ENCODE measurements at regions not wholly inside any gene's neighbourhood (a gene's known extent, or its start where the extent isn't known, plus 50 kb on each side); places are given as distances from the start of the nearest gene placed in this dataset.

- no peak overlapping the region for H3K27ac Mint-ChIP-seq
- Histone ChIP-seq H2BK12ac (ENCODE audit: insufficient read length, low read depth, low read length) (no peak overlapping the region), H4K8ac (replicated peaks; ENCODE audit: insufficient read length, low read depth, low read length) (no peak overlapping the region)
These were observed 226.0 kb downstream of the TJP1 start for GRCh38 chr15:29596266-29596665.

More at GRCh38 chr15:29596266-29596665, 226.0 kb downstream of the TJP1 start:
- Histone ChIP-seq H3K9ac (ENCODE audit: extremely low read depth, insufficient read length, low read length) (no peak overlapping the region), H2BK5ac (ENCODE audit: insufficient read length, low read length) (no peak overlapping the region), H4K5ac (ENCODE audit: insufficient read length, low read depth, low read length) (no peak overlapping the region), H3K14ac (ENCODE audit: insufficient read depth, low read length) (no peak overlapping the region), H2BK120ac (ENCODE audit: low read depth, low read length, poor library complexity, severe bottlenecking) (no peak overlapping the region), H3K4me1 (ENCODE audit: insufficient read depth, low read length) (no peaks in the 10 kb centered on the region), H3K56ac (ENCODE audit: insufficient read length, low read depth, low read length) (no peak overlapping the region), H3K9me3 (ENCODE audit: control insufficient read depth, low read depth, low read length) (no peaks in the 10 kb centered on the region), H2BK20ac (ENCODE audit: low read depth, low read length, poor library complexity, severe bottlenecking) (no peak overlapping the region), H4K20me1 (ENCODE audit: control insufficient read depth, insufficient read depth, insufficient read length) (no peaks in the 10 kb centered on the region), H3K79me1 (ENCODE audit: insufficient read depth, low read depth, low read length, poor library complexity, severe bottlenecking) (no peaks in the 10 kb centered on the region), H3K23me2 (ENCODE audit: insufficient read length, low read depth, low read length, poor library complexity, severe bottlenecking) (no peaks in the 10 kb centered on the region), H2AFZ (ENCODE audit: low read length) (no peak overlapping the region), H3K4me2 (ENCODE audit: insufficient read depth, insufficient read length, low read length) (no peak overlapping the region), H4K91ac (ENCODE audit: insufficient read length, low read depth, low read length) (no peak overlapping the region), H3K4ac (ENCODE audit: low read depth, low read length) (no peak overlapping the region), H3K79me2 (ENCODE audit: insufficient read depth, low read length) (no peaks in the 10 kb centered on the region), H3K23ac (ENCODE audit: insufficient read length, low read depth, low read length) (no peak overlapping the region), H2AK5ac (ENCODE audit: insufficient read length, low read length) (no peak overlapping the region), H3K27me3 (ENCODE audit: insufficient read depth, low read length) (no peaks in the 10 kb centered on the region), H3K18ac (ENCODE audit: insufficient read length, low read depth, low read length) (no peak overlapping the region), H3K27ac (ENCODE audit: insufficient read length, low read depth, low read length) (no peak overlapping the region), H2BK15ac (ENCODE audit: low read depth, low read length) (no peak overlapping the region), H3T11ph (ENCODE audit: low read length) (no peak overlapping the region)
- H3K4me3 Mint-ChIP-seq: no peak overlapping the region
- peaks cover 5 to 6% of the 10 kb centered on the region in 2 experiments; a peak in 3 of 4 replicates for H3K4me1 Mint-ChIP-seq
- no peak for TF ChIP-seq CTCF (conservative IDR thresholded peaks at IDR 0.05)
- H3K9me3 Mint-ChIP-seq: no peaks in the 10 kb centered on the region
- no CpG with 5 or more reads among the region's 3 CpGs for WGBS (ENCODE audit: extremely low coverage, insufficient read length, low lambda C conversion rate)
- no peak for DNase-seq
- no peaks in the 10 kb centered on the region; the same call in 1 of the 2 replicates for H3K27me3 Mint-ChIP-seq (ENCODE audit: low read depth)
- H3K36me3 Mint-ChIP-seq (ENCODE audit: insufficient read depth in 1 of 3, low read depth in 3 of 3): no peaks in the 10 kb centered on the region

Measured in H9 (cell line).